H9 (cell line): ENCODE measurements at regions not wholly inside any gene's neighbourhood (a gene's known extent, or its start where the extent isn't known, plus 50 kb on each side); places are given as distances from the start of the nearest gene placed in this dataset.

Source experiments
- DNase-seq: peaks from one replicate; pipeline ENCODE4 v3.0.0-alpha.2; 2017
- H2AFZ ChIP-seq: one replicate; pipeline ENCODE4 v1.6.1; 2013; ENCODE audit warnings: mild to moderate bottlenecking, low read length, control low read depth, moderate library complexity
- H2AK5ac ChIP-seq: 2 replicates; pipeline ENCODE4 v1.6.1; 2013; ENCODE audit warnings: low read length, control low read depth, mixed read lengths; ENCODE audit not compliant: insufficient read length
- H2BK120ac ChIP-seq: one replicate; pipeline ENCODE4 v1.6.1; 2013; ENCODE audit warnings: low read depth, mild to moderate bottlenecking, low read length, control low read depth, inconsistent platforms; ENCODE audit not compliant: poor library complexity, severe bottlenecking
- H2BK12ac ChIP-seq: 2 replicates; pipeline ENCODE4 v1.6.1; 2013; ENCODE audit warnings: low read length, control low read depth, mixed read lengths, low read depth; ENCODE audit not compliant: insufficient read length
- H2BK15ac ChIP-seq: 2 replicates; pipeline ENCODE4 v1.6.1; 2013; ENCODE audit warnings: low read depth, low read length, control low read depth
- H2BK20ac ChIP-seq: one replicate; pipeline ENCODE4 v1.6.1; 2013; ENCODE audit warnings: low read depth, mild to moderate bottlenecking, low read length, control low read depth, inconsistent platforms; ENCODE audit not compliant: poor library complexity, severe bottlenecking
- H2BK5ac ChIP-seq: 2 replicates; pipeline ENCODE4 v1.6.1; 2013; ENCODE audit warnings: low read length, control low read depth, mixed read lengths; ENCODE audit not compliant: insufficient read length
- H3K14ac ChIP-seq: 2 replicates; pipeline ENCODE4 v1.6.1; 2013; ENCODE audit warnings: low read length, control low read depth; ENCODE audit not compliant: insufficient read depth
- H3K18ac ChIP-seq: 2 replicates; pipeline ENCODE4 v1.6.1; 2013; ENCODE audit warnings: low read depth, mild to moderate bottlenecking, mixed read lengths, low read length, control low read depth; ENCODE audit not compliant: insufficient read length
- H3K23ac ChIP-seq: 2 replicates; pipeline ENCODE4 v1.6.1; 2013; ENCODE audit warnings: low read length, control low read depth, mixed read lengths, low read depth; ENCODE audit not compliant: insufficient read length
- H3K23me2 ChIP-seq: 2 replicates; pipeline ENCODE4 v1.6.1; 2013; ENCODE audit warnings: low read depth, mild to moderate bottlenecking, mixed read lengths, low read length, control low read depth; ENCODE audit not compliant: insufficient read length, poor library complexity, severe bottlenecking
- H3K27ac ChIP-seq: 2 replicates; pipeline ENCODE4 v1.5.1; 2013; ENCODE audit warnings: low read length, control low read depth, mixed read lengths, low read depth; ENCODE audit not compliant: insufficient read length
- H3K27me3 ChIP-seq: 2 replicates; pipeline ENCODE4 v1.6.1; 2013; ENCODE audit warnings: low read length, control low read depth, inconsistent platforms; ENCODE audit not compliant: insufficient read depth
- H3K4ac ChIP-seq: 2 replicates; pipeline ENCODE4 v1.6.1; 2013; ENCODE audit warnings: low read depth, mild to moderate bottlenecking, control low read depth, inconsistent platforms, low read length, moderate library complexity
- H3K4me1 ChIP-seq: 2 replicates; pipeline ENCODE4 v1.6.1; 2013; ENCODE audit warnings: low read length, control low read depth, inconsistent platforms; ENCODE audit not compliant: insufficient read depth
- H3K4me2 ChIP-seq: 2 replicates; pipeline ENCODE4 v1.6.1; 2013; ENCODE audit warnings: low read length, control low read depth, mixed read lengths; ENCODE audit not compliant: insufficient read length, insufficient read depth
- H3K56ac ChIP-seq: 2 replicates; pipeline ENCODE4 v1.6.1; 2013; ENCODE audit warnings: low read depth, mild to moderate bottlenecking, mixed read lengths, low read length, control low read depth; ENCODE audit not compliant: insufficient read length
- H3K79me1 ChIP-seq: 2 replicates; pipeline ENCODE4 v1.6.1; 2013; ENCODE audit warnings: low read depth, mild to moderate bottlenecking, moderate library complexity, low read length, control low read depth, inconsistent platforms; ENCODE audit not compliant: insufficient read depth, poor library complexity, severe bottlenecking
- H3K79me2 ChIP-seq: 2 replicates; pipeline ENCODE4 v1.6.1; 2013; ENCODE audit warnings: low read length, control low read depth, inconsistent platforms; ENCODE audit not compliant: insufficient read depth
- H3K9ac ChIP-seq: 2 replicates; pipeline ENCODE4 v1.6.1; 2013; ENCODE audit warnings: low read length, control low read depth, mixed read lengths; ENCODE audit not compliant: insufficient read length; ENCODE audit errors: extremely low read depth
- H3K9me3 ChIP-seq: one replicate; pipeline ENCODE4 v1.6.1; 2013; ENCODE audit warnings: low read depth, low read length, inconsistent platforms; ENCODE audit not compliant: control insufficient read depth
- H3T11ph ChIP-seq: one replicate; pipeline ENCODE4 v1.6.1; 2013; ENCODE audit warnings: mild to moderate bottlenecking, low read length, control low read depth, inconsistent platforms
- H4K20me1 ChIP-seq: one replicate; pipeline ENCODE4 v1.6.1; 2013; ENCODE audit not compliant: control insufficient read depth, insufficient read length, insufficient read depth
- H4K5ac ChIP-seq: 2 replicates; pipeline ENCODE4 v1.6.1; 2013; ENCODE audit warnings: low read depth, mild to moderate bottlenecking, mixed read lengths, low read length, control low read depth; ENCODE audit not compliant: insufficient read length
- H4K8ac ChIP-seq: replicated peaks from 2 replicates; pipeline ENCODE4 v1.6.1; 2013; ENCODE audit warnings: low read length, control low read depth, mixed read lengths, low read depth; ENCODE audit not compliant: insufficient read length
- H4K91ac ChIP-seq: 2 replicates; pipeline ENCODE4 v1.6.1; 2013; ENCODE audit warnings: low read depth, mild to moderate bottlenecking, moderate library complexity, mixed read lengths, low read length, control low read depth; ENCODE audit not compliant: insufficient read length
- H3K27ac Mint-ChIP-seq, 3 experiments: 2 replicates in 2 of 3; 3 replicates in 1 of 3; pipeline ENCODE4 v1.8.0; 2020 to 2021; ENCODE audit warnings: mixed read lengths in 3 of 3, mild to moderate bottlenecking in 1 of 3, moderate library complexity in 1 of 3
- H3K27me3 Mint-ChIP-seq: 2 replicates; pipeline ENCODE4 v1.8.0; 2021; ENCODE audit warnings: low read depth, mild to moderate bottlenecking, moderate library complexity, mixed read lengths
- H3K36me3 Mint-ChIP-seq, 3 experiments: 2 replicates in 2 of 3; 3 replicates in 1 of 3; pipeline ENCODE4 v1.8.0; 2020 to 2021; ENCODE audit warnings: low read depth in 3 of 3, mixed read lengths in 3 of 3; ENCODE audit not compliant: insufficient read depth in 1 of 3
- H3K4me1 Mint-ChIP-seq, 2 experiments: 2 replicates each; pipeline ENCODE4 v1.8.0; 2020; ENCODE audit warnings: mixed read lengths in 2 of 2
- H3K4me3 Mint-ChIP-seq, 2 experiments: 2 replicates in 1 of 2; 3 replicates in 1 of 2; pipeline ENCODE4 v1.8.0; 2020 to 2021; ENCODE audit warnings: mild to moderate bottlenecking in 2 of 2, mixed read lengths in 2 of 2, moderate library complexity in 1 of 2
- H3K9me3 Mint-ChIP-seq, 2 experiments: 2 replicates in 1 of 2; 3 replicates in 1 of 2; pipeline ENCODE4 v1.8.0; 2020; ENCODE audit warnings: mild to moderate bottlenecking in 2 of 2, mixed read lengths in 2 of 2, moderate library complexity in 1 of 2
- CTCF ChIP-seq: fragments of 200-600 bp; sonication (generic); conservative IDR thresholded peaks from 3 replicates; pipeline ENCODE4 v1.8.0; 2021; ENCODE audit warnings: antibody characterized with exemption, mild to moderate bottlenecking
- WGBS: extraction: QIAGEN DNeasy Blood & Tissue Kit; methylation state at CpG from one replicate; pipeline ENCODE4 v1.1.7; 2013; ENCODE audit warnings: missing lambda C conversion rate, low lambda C conversion rate, mixed read lengths; ENCODE audit not compliant: insufficient read length; ENCODE audit errors: extremely low coverage; 5-methylcytosine and 5-hydroxymethylcytosine counted together

DNA sequence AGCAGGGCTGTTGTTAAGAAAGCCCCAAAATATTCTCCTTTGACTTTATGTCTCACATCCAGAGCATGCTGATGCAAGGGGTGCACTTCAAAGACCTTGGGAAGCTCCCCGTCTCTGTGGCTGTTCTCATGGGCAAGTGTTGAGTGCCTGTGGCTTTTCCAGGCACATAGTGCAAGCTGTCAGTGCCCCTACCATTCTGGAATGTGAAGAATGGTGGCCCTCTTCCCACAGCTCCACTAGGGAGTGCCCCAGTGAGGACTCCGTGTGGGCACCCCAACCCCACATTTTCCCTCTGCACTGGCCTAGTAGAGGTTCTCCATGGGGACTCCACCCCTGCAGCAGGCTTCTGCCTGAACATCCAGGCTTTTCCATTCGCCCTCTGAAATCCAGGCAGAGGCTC lies 673.7 kb downstream of the HTR1B start:
- Mint-ChIP-seq H3K4me1 (no peaks in the 10 kb centered on the region), H3K27ac (peak overlapping the region in 1 of 3 experiments; percentile 52; a peak in 1 of 7 replicates), H3K9me3 (peaks cover 0 to 11% of the 10 kb centered on the region in 2 experiments; a peak in 2 of 5 replicates), H3K36me3 (peaks cover 0 to 9% (median 4%) of the 10 kb centered on the region in 3 experiments; a peak in 5 of 7 replicates), H3K4me3 (no peak overlapping the region), H3K27me3 (no peaks in the 10 kb centered on the region)
- H3K23me2 ChIP-seq: no peaks in the 10 kb centered on the region
- H2BK5ac ChIP-seq: no peak overlapping the region
- no peak overlapping the region for H2AFZ ChIP-seq
- H4K91ac ChIP-seq: no peak overlapping the region
- H3K56ac ChIP-seq: no peak overlapping the region
- DNase-seq: no peak
- no peaks in the 10 kb centered on the region for H3K79me2 ChIP-seq
- no peak overlapping the region for H4K5ac ChIP-seq
- no peak overlapping the region for H2BK120ac ChIP-seq
- H3K4ac ChIP-seq: no peak overlapping the region
- H3K18ac ChIP-seq: no peak overlapping the region
- no peaks in the 10 kb centered on the region for H3K79me1 ChIP-seq
- H2BK12ac ChIP-seq: no peak overlapping the region
- no peaks in the 10 kb centered on the region for H4K20me1 ChIP-seq
- H3K4me1 ChIP-seq: no peaks in the 10 kb centered on the region
- no peak for TF ChIP-seq CTCF
- no peak overlapping the region for H3T11ph ChIP-seq
- no peak overlapping the region for H2BK15ac ChIP-seq
- no peak overlapping the region for H4K8ac ChIP-seq
- H3K27me3 ChIP-seq: no peaks in the 10 kb centered on the region
- no peak overlapping the region for H3K27ac ChIP-seq
- H3K4me2 ChIP-seq: no peak overlapping the region
- no peak overlapping the region for H3K14ac ChIP-seq
- no peak overlapping the region for H3K23ac ChIP-seq
- no peak overlapping the region for H2AK5ac ChIP-seq
- H3K9ac ChIP-seq: no peak overlapping the region
- H3K9me3 ChIP-seq: no peaks in the 10 kb centered on the region
- H2BK20ac ChIP-seq: no peak overlapping the region
- no CpG with 5 or more reads among the region's 3 CpGs for WGBS
